Amniotic stem cell (primary cell): ENCODE measurements at regions not wholly inside any gene's neighbourhood (a gene's known extent, or its start where the extent isn't known, plus 50 kb on each side); places are given as distances from the start of the nearest gene placed in this dataset.
"Not testable (repeated sequence)": the region's sequence is repeated elsewhere in the genome, so short reads cannot be mapped to it uniquely, and the experiment has no call there.

Source experiments
- DNase-seq: peaks from one replicate; lab custom pipeline; 2025; lab: John Stamatoyannopoulos, UW

- no peak for DNase-seq
Measured at GRCh38 chr10:7108141-7108540, 302.7 kb downstream of the SFMBT2 start.

GRCh38 chr10:7107285-7107684 lies 303.5 kb downstream of the SFMBT2 start:
- no peak for DNase-seq

GRCh38 chr10:7104379-7104778 lies 306.5 kb downstream of the SFMBT2 start:
- DNase-seq, result not testable (repeated sequence)

GRCh38 chr10:7102557-7103349 lies 308.1 kb downstream of the SFMBT2 start:
- DNase-seq, result no peak

GRCh38 chr10:7102084-7102483 lies 308.8 kb downstream of the SFMBT2 start:
- DNase-seq, result no peak

- DNase-seq, result no peak
Measured at GRCh38 chr10:7101451-7101850, 309.4 kb downstream of the SFMBT2 start.

GRCh38 chr10:7100032-7100702 lies 310.7 kb downstream of the SFMBT2 start:
- no peak for DNase-seq

- DNase-seq, result no peak
Measured at GRCh38 chr10:7098160-7098762, 312.6 kb downstream of the SFMBT2 start.

- DNase-seq, result no peak
Measured at GRCh38 chr10:7094781-7095180, 316.1 kb downstream of the SFMBT2 start.

GRCh38 chr10:7093368-7093767 lies 317.5 kb downstream of the SFMBT2 start:
- DNase-seq, result no peak

GRCh38 chr10:7092603-7093002 lies 318.2 kb downstream of the SFMBT2 start:
- no peak for DNase-seq

GRCh38 chr10:7090529-7090928 lies 320.3 kb downstream of the SFMBT2 start:
- DNase-seq, result no peak

GRCh38 chr10:7085913-7086589 lies 324.8 kb downstream of the SFMBT2 start:
- no peak for DNase-seq

- DNase-seq, result no peak
Measured at GRCh38 chr10:7085147-7085912, 325.5 kb downstream of the SFMBT2 start.

- no peak for DNase-seq
Measured at GRCh38 chr10:7084280-7085005, 326.4 kb downstream of the SFMBT2 start.

GRCh38 chr10:7082967-7083366 lies 327.9 kb downstream of the SFMBT2 start:
- no peak for DNase-seq

- no peak for DNase-seq
Measured at GRCh38 chr10:7077880-7078279, 333.0 kb downstream of the SFMBT2 start.

- DNase-seq, result no peak
Measured at GRCh38 chr10:7075851-7076250, 335.0 kb downstream of the SFMBT2 start.

GRCh38 chr10:7075110-7075509 lies 335.7 kb downstream of the SFMBT2 start:
- no peak for DNase-seq

GRCh38 chr10:7071421-7071820 lies 339.4 kb downstream of the SFMBT2 start:
- DNase-seq, result no peak

GRCh38 chr10:7070950-7071349 lies 339.9 kb downstream of the SFMBT2 start:
- no peak for DNase-seq
